HG03571 (cell line): ENCODE measurements at regions not wholly inside any gene's neighbourhood (a gene's known extent, or its start where the extent isn't known, plus 50 kb on each side); places are given as distances from the start of the nearest gene placed in this dataset.
A peak's percentile ranks its signal among the peaks of the same experiment; 100 is the strongest.

ENCODE experiments used
- ATAC-seq: cut with Tn5 transposase; IDR thresholded peaks from one replicate; pipeline ENCODE4 v1.9.1; 2021; ENCODE audit not compliant: unreplicated experiment

GRCh38 chr4:111982089-111982488 is 163.2 kb upstream of the FAM241A start:
- ATAC-seq = no peak

GRCh38 chr4:111984169-111984819 is 161.0 kb upstream of the FAM241A start:
- no peak for ATAC-seq

DNA sequence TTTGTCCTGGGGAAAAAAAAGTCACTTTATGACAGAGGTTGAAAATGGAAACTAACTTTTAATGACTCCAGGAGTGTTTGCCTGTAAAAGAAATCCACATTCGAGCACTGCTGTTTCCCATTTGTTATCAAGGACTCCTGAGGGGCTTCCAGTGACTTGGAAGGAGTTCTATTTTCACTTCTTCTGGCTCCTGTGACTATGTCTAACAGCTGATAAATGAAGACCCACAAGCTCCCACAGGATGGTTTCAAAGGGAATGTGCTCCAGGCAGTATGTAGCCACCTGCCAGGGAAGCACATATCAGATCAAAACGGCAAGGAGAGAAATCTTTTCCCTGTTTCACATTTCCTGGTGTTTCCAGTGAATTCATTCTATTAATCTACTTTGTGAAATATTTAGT is 159.8 kb upstream of the FAM241A start:
- no peak for ATAC-seq

GRCh38 chr4:111986095-111986494 is 159.2 kb upstream of the FAM241A start:
- ATAC-seq = no peak

DNA sequence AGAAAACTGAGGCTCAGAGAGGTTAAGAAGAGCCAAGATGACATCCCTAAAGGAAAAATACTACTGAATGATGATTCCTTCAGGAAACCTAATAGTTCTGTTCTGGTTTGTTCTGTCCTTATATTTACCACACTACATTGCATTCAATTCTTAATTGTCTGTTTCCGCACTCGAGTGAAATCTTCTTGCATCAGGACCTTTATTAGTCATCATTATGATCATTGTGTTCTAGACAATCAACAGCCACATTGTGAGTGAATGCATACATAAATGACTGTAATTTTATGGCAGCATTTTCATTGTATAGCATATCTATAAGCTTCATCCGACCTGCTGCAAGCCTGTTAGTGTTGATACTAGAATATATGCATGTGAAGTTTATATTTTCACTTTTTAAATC is 156.7 kb upstream of the FAM241A start:
- no peak for ATAC-seq

GRCh38 chr4:111989817-111990216 is 155.4 kb upstream of the FAM241A start:
- no peak for ATAC-seq

DNA sequence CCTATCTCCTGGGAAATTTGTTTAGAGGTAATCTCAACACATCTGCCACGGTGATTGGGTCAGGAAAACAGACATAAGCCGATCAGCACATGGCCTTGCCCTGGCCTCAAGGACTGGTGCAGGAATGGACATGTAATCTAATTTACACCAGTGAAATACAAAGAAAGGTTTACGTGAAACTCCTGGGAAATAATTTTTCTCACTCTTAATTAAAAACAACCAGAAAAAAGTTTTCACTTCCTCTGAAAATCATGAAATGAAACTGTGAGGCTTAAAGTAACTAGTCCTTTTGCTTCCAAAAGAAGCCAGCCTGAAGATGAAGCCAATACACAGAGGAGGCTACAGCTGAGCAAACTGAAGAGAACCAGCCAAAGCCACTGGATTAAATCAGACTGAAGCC is 154.1 kb upstream of the FAM241A start:
- peak; percentile 98 for ATAC-seq

- no peak for ATAC-seq
Measured at GRCh38 chr4:111991797-111992196, 153.5 kb upstream of the FAM241A start.

- no peak for ATAC-seq
Measured at GRCh38 chr4:111992351-111993168, 152.7 kb upstream of the FAM241A start.

DNA sequence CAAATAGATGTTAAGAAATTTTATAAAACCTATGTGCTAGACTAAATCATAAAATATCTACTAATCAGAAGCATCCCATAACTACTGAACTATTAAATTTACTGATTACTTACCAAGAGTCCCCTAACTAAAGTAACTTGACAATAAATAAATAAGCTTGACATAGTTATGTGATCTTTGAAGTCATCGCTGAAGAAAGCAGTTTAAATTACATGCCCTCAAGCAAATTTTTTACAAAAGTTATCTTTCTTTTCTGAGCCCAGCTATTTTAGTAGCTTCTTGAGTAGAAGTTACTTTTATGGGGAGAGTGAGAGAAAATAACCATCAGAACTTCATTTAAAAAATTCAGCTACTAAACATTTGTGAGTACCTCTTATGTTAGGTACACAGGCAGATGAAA is 150.9 kb upstream of the FAM241A start:
- ATAC-seq = no peak

DNA sequence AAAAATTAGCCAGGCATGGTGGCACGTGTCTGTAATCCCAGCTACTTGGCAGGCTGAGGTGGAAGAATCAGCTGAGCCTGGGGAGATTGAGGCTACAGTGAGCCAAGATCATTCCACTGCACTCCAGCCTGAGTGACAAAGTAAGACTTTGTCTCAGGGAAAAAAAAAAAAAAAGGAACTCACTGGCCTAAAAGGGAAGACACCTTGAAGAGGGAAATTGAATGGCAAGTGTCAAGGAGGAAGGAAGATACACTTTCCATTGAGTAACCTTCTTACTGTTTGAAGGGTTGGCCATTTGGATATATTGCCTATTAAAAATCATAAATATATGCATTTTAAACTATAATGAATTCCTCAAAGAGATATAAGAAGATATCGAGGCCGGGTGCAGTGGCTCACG is 147.5 kb upstream of the FAM241A start:
- ATAC-seq = no peak

- ATAC-seq = no peak
Measured at GRCh38 chr4:111999801-112000200, 145.5 kb upstream of the FAM241A start.

DNA sequence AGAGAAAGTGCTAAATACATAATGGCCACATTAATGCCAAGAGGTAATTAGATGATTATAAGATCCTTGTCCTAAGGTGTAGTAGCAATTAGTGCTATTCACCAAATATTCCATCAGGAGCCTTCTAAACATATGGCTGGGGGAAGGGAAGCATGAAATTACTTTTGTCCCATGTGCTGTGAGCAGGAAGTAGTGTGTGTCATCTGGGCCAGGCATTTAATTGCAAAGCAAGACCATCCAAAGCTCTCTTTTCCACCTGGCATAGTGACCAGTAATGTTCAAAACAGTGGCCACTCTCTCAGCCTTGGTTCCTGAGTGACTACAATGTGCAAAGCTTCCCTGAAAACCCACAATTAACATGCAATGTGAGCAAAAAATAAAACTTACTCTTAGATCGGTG is 144.2 kb upstream of the FAM241A start:
- no peak for ATAC-seq

- ATAC-seq = no peak
Measured at GRCh38 chr4:112002248-112002661, 143.0 kb upstream of the FAM241A start.

- no peak for ATAC-seq
Measured at GRCh38 chr4:112003231-112003907, 141.9 kb upstream of the FAM241A start.

DNA sequence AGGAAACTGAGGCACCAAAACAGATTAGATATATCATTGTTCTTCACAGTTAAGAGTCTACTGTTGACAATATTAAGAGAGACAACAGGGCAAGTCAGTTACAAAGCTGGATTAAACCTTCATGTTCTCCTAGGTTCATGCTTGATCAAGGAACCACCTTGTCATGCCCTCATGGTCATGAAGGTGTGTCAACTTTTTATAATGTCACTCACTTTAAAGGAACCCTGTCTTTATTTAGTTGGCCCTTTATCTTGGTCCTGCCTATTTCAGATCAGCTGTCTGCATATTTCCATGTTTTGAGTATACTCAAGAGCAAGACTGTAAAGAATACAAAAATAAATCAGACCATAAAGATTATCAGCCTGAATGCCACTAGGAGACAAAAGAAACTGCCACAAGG is 140.2 kb upstream of the FAM241A start:
- no peak for ATAC-seq

DNA sequence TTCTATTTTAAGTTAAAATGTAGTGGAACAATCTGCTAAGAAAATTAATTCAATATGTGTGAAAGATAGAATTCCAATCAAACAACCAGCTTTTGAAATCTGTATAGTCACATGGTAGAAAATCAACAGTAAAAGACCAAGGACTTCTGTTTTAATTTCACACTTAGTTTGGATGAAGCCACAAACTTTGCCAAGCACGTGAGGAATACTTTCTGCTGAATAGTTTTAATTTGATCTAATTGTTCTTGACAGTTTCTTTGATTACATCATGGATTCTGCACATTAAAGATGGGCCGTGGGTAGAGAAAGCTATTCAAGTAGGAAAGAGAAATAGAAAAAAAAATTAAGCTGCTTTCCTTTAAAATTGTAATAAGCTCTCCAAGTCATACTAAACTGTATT is 137.9 kb upstream of the FAM241A start:
- ATAC-seq = no peak

DNA sequence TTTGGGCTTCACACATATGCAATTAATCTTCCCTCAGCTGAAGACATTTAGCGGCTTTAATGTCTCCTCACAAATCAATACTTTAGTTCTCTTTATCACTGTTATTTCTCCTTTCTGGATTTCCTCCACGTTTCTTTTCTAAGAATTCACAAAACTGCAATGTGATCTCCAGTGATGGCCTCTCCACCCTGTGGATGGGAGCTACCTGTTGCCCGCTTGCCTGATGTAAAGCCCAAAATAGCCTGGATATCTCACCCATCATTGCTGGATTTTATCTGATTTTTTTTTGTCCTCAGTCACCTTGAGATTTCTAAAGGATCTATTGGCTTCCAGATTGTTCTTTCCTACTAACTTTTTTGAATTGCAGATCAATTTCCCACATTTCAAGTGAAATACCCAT is 129.3 kb upstream of the FAM241A start:
- ATAC-seq = no peak

- ATAC-seq = no peak
Measured at GRCh38 chr4:112023402-112023950, 121.8 kb upstream of the FAM241A start.

DNA sequence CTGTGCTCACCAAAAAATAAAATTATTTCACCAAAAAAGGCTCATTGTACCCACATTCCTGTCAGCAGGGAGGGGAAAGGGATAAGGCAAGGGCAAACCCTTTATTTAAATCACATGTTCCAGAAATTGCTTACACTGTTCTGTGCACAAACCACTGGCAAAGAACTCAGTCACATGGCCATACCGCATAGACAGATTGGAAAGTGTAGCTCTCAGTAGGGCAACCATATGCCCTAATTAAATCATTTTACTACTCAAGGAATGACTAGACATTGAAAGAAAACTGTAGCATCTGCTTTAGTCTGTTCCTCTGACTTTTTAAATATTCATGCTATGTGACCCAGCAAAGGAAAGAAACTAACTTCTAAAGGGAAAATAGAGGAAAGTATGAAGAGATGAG is 119.2 kb upstream of the FAM241A start:
- no peak for ATAC-seq

DNA sequence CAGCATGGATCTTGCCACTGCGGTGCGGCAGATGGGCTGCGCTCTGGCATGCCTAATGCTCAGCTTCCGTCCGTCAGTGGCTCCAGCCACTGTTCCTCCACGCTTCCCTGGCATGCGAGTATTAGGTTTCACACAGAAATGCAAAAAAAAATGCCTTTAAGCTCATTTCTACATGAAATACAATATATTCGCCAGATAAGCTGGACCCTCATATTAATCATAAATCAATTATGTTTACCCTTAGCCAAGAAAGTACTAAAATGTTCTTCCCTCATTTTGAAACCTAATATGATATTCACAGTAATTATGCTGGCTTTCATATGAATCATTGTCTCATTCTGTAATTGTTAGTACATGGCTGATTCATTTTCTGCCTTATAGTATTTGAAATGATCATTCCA is 115.5 kb upstream of the FAM241A start:
- ATAC-seq = no peak
